GM23338 (cell line): ENCODE measurements at regions not wholly inside any gene's neighbourhood (a gene's known extent, or its start where the extent isn't known, plus 50 kb on each side); places are given as distances from the start of the nearest gene placed in this dataset.

Experiments
- CREB1 ChIP-seq: fragments of 250-450 bp; sonication (Bioruptor Pico); IDR thresholded peaks from 2 replicates; pipeline ENCODE4 v1.5.0; 2020; ENCODE audit warnings: low read depth, mild to moderate bottlenecking, moderate library complexity
- CTCF ChIP-seq, 2 experiments: fragments of 200-600 bp in 1 of 2; sonication (generic) in 1 of 2; conservative IDR thresholded peaks; 2 replicates each; pipeline versions ENCODE4 v1.5.1 to v1.6.1; 2016 to 2017; ENCODE audit warnings: antibody characterized with exemption in 2 of 2, low read depth in 2 of 2, mild to moderate bottlenecking in 2 of 2, moderate library complexity in 1 of 2
- POLR2AphosphoS5 ChIP-seq: IDR thresholded peaks from 2 replicates; pipeline ENCODE4 v1.6.1; 2016; ENCODE audit warnings: antibody characterized with exemption, low read depth
- REST ChIP-seq: IDR thresholded peaks from one replicate; pipeline ENCODE4 v1.6.1; 2018; ENCODE audit warnings: antibody characterized with exemption; ENCODE audit not compliant: unreplicated experiment
- ZNF114 ChIP-seq: fragments of 250-450 bp; sonication (Bioruptor Pico); IDR thresholded peaks from 2 replicates; pipeline ENCODE4 v1.5.0; 2020; ENCODE audit warnings: mild to moderate bottlenecking, moderate library complexity

GRCh38 chr3:174531262-174531982 lies 327.7 kb upstream of the NAALADL2 start:
- TF ChIP-seq CTCF (conservative IDR thresholded peaks at IDR 0.05; ENCODE audit: low read depth in 2 of 2) (no peak), REST (no peak), POLR2AphosphoS5 (no peak), CREB1 (no peak), ZNF114 (CRISPR knock-in tag) (no peak)
